ENCODE measurements at regions not wholly inside any gene's neighbourhood (a gene's known extent, or its start where the extent isn't known, plus 50 kb on each side); places are given as distances from the start of the nearest gene placed in this dataset.

- no peak for TF ChIP-seq CTCF (IDR thresholded peaks at IDR 0.05)
- no peak for TF ChIP-seq POLR2A (IDR thresholded peaks at IDR 0.05)
- no peak for TF ChIP-seq POLR2AphosphoS5 (IDR thresholded peaks at IDR 0.05)
These were observed 164.9 kb downstream of the CENPW start for GRCh38 chr6:126504792-126505191.
